MM.1S (cell line): ENCODE measurements at regions not wholly inside any gene's neighbourhood (a gene's known extent, or its start where the extent isn't known, plus 50 kb on each side); places are given as distances from the start of the nearest gene placed in this dataset.

ENCODE experiments used
- DNase-seq: peaks from one replicate; pipeline ENCODE4 v3.0.0-alpha.2; 2015
- H2AFZ ChIP-seq: fragments of 300-600 bp; sonication (generic); 2 replicates; pipeline ENCODE4 v1.6.0; 2016; ENCODE audit warnings: antibody characterized with exemption, low read length
- H3F3A ChIP-seq: fragments of 300-600 bp; sonication (generic); 2 replicates; pipeline ENCODE4 v1.6.1; 2016; ENCODE audit warnings: mild to moderate bottlenecking, antibody characterized with exemption, low read length, moderate library complexity, mixed read lengths; ENCODE audit not compliant: insufficient read depth
- H3K27ac ChIP-seq: fragments of 300-600 bp; sonication (generic); 2 replicates; pipeline ENCODE4 v1.5.1; 2016; ENCODE audit warnings: mild to moderate bottlenecking, low read length
- H3K27me3 ChIP-seq: fragments of 300-600 bp; sonication (generic); replicated peaks from 2 replicates; pipeline ENCODE4 v1.6.0; 2016; ENCODE audit warnings: low read length; ENCODE audit not compliant: insufficient read depth
- H3K36me3 ChIP-seq: fragments of 300-600 bp; sonication (generic); replicated peaks from 2 replicates; pipeline ENCODE4 v1.6.1; 2016; ENCODE audit warnings: mild to moderate bottlenecking, low read length, mixed read lengths; ENCODE audit not compliant: insufficient read depth
- H3K4me1 ChIP-seq: fragments of 300-600 bp; sonication (generic); 2 replicates; pipeline ENCODE4 v1.6.1; 2016; ENCODE audit warnings: low read length, mixed read lengths
- H3K4me2 ChIP-seq: fragments of 300-600 bp; sonication (generic); 2 replicates; pipeline ENCODE4 v1.6.0; 2016; ENCODE audit warnings: low read depth, low read length
- H3K4me3 ChIP-seq: fragments of 300-600 bp; sonication (generic); 2 replicates; pipeline ENCODE4 v1.5.1; 2016; ENCODE audit warnings: low read length, mixed read lengths
- H3K79me2 ChIP-seq: fragments of 300-600 bp; sonication (generic); 2 replicates; pipeline ENCODE4 v1.6.1; 2016; ENCODE audit warnings: mixed run types, low read length, mixed read lengths
- H3K9ac ChIP-seq: fragments of 300-600 bp; sonication (generic); 2 replicates; pipeline ENCODE4 v1.6.1; 2016; ENCODE audit warnings: low read length, mixed read lengths
- H3K9me2 ChIP-seq: fragments of 300-600 bp; sonication (generic); replicated peaks from 2 replicates; pipeline ENCODE4 v1.6.1; 2016; ENCODE audit warnings: mild to moderate bottlenecking, low read length, mixed read lengths; ENCODE audit not compliant: insufficient read depth
- H3K9me3 ChIP-seq: fragments of 300-600 bp; sonication (generic); replicated peaks from 2 replicates; pipeline ENCODE4 v1.6.1; 2016; ENCODE audit warnings: mild to moderate bottlenecking, low read length, mixed read lengths; ENCODE audit not compliant: insufficient read depth
- H4K20me1 ChIP-seq: fragments of 300-600 bp; sonication (generic); 2 replicates; pipeline ENCODE4 v1.6.1; 2016; ENCODE audit warnings: mild to moderate bottlenecking, low read length, moderate library complexity, mixed read lengths; ENCODE audit not compliant: insufficient read depth
- EZH2 ChIP-seq: fragments of 300-600 bp; sonication (generic); optimal IDR thresholded peaks from 2 replicates; pipeline ENCODE3; 2017; ENCODE audit warnings: low read depth, mild to moderate bottlenecking, antibody characterized with exemption, low read length, mixed read lengths
- EZH2phosphoT487 ChIP-seq: fragments of 300-600 bp; sonication (generic); IDR thresholded peaks from 2 replicates; pipeline ENCODE4 v1.6.1; 2018; ENCODE audit warnings: antibody characterized with exemption, low read length
- TF ChIP-seq, protein P1 (sequence below): fragments of 300-600 bp; sonication (generic); IDR thresholded peaks from 2 replicates; pipeline ENCODE4 v1.5.1; 2016; ENCODE audit warnings: antibody characterized with exemption, low read length, mixed read lengths

DNA sequence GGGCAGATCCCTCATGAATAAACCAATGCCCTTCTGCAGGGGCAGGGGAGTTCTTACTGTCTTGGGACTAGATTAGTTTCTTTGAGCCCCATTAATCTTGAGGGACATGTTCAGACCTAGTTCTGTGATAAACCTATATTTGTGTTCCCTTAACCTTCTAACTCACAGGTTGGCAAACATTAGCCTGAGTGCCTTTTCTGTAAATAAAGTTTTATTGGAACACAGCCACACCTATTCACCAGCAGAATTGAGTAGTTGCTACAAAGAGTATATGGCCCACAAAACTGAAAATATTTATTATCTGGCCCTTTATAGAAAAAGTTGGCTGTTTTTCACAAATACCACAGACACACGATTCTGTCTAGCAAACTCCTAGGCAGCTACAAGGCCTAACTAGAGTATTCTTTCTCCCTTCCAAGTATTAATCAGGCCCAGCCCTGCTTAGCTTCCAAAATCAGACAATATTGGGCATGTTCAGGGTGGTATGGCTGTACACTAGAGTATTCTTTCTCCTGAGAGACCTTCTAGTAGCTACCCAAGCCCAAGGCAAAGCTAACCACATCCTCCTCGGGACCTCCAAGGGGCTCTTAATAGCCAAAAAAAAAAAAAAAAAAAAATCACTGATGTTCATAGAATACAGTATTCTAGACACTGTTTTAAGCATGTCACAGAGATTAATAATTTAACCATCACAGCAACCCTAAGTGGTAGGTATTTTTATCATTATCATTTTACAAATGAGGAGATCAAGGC lies 199.3 kb upstream of the PWP1 start:
- Histone ChIP-seq H2AFZ (no peak overlapping the region), H3K36me3 (no peaks in the 10 kb centered on the region), H3K9me3 (no peaks in the 10 kb centered on the region), H3K27me3 (no peaks in the 10 kb centered on the region), H3K79me2 (no peaks in the 10 kb centered on the region), H4K20me1 (no peaks in the 10 kb centered on the region), H3K4me1 (no peaks in the 10 kb centered on the region), H3F3A (no peaks in the 10 kb centered on the region), H3K4me2 (no peak overlapping the region), H3K9ac (no peak overlapping the region), H3K4me3 (no peak overlapping the region), H3K27ac (no peak overlapping the region), H3K9me2 (no peaks in the 10 kb centered on the region)
- TF ChIP-seq EZH2 (no peak), EZH2phosphoT487 (no peak)
- TF ChIP-seq, protein P1, sequence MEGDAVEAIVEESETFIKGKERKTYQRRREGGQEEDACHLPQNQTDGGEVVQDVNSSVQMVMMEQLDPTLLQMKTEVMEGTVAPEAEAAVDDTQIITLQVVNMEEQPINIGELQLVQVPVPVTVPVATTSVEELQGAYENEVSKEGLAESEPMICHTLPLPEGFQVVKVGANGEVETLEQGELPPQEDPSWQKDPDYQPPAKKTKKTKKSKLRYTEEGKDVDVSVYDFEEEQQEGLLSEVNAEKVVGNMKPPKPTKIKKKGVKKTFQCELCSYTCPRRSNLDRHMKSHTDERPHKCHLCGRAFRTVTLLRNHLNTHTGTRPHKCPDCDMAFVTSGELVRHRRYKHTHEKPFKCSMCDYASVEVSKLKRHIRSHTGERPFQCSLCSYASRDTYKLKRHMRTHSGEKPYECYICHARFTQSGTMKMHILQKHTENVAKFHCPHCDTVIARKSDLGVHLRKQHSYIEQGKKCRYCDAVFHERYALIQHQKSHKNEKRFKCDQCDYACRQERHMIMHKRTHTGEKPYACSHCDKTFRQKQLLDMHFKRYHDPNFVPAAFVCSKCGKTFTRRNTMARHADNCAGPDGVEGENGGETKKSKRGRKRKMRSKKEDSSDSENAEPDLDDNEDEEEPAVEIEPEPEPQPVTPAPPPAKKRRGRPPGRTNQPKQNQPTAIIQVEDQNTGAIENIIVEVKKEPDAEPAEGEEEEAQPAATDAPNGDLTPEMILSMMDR = no peak
- no peak for DNase-seq

DNA sequence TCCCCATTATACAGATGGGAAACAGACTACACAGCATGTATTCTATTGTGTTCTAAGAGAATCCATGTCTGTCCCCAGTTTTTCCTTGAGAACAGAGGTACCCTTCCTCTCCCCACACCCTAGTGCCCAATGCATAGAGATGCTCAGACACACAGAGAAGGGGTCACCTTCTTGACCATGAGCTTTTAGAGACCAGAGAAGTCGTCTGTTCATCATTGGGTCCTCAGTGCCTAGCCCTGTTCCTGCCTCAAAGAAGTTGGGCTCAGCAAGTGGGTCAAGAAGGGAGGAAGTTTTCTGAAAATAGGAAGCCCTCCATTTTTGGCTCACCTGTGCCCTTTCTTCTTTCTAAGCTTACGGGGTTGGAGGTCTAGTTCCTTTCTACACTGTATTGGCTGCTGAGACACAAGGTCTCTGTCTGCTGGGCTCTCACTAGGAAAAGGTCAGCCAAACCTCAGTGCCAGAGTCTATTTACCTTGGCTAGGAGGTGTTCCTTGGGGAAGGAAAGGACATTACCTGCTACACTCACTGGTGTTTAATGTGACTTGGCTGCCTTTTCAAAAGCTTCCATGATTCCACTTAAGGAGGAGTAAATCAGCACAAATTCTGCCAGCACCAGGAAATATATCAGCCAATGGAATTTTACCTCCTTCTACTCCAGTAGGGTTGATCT lies 198.5 kb upstream of the PWP1 start:
- H3K4me2 ChIP-seq = no peak overlapping the region
- no peak overlapping the region for H3K4me3 ChIP-seq
- no peak for TF ChIP-seq EZH2phosphoT487
- no peaks in the 10 kb centered on the region for H3K36me3 ChIP-seq
- H2AFZ ChIP-seq = no peak overlapping the region
- no peaks in the 10 kb centered on the region for H4K20me1 ChIP-seq
- no peaks in the 10 kb centered on the region for H3F3A ChIP-seq
- no peaks in the 10 kb centered on the region for H3K9me3 ChIP-seq
- no peak overlapping the region for H3K9ac ChIP-seq
- no peak overlapping the region for H3K27ac ChIP-seq
- no peaks in the 10 kb centered on the region for H3K27me3 ChIP-seq
- H3K4me1 ChIP-seq = no peaks in the 10 kb centered on the region
- no peaks in the 10 kb centered on the region for H3K79me2 ChIP-seq
- no peaks in the 10 kb centered on the region for H3K9me2 ChIP-seq
- no peak for DNase-seq

DNA sequence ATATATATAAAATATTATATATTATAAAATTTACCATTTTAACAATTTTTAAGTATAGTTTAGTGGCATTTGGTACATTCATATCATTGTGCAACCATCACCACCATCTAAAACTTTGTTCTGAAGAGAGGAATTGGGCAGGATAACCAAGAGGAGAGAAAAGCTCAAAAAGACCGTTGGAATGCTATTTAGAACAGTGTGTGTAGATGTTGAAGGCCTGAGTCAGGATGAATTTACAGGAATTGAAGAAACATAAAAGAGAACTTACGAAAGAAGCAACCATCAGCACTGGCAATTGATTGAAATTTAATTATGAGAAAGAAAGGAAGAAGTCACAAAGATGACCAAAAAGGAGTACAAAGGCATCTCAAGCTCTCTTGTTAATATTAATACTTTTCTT lies 196.9 kb upstream of the PWP1 start:
- Histone ChIP-seq H3K4me2 (no peak overlapping the region), H3K27me3 (no peaks in the 10 kb centered on the region), H3K79me2 (no peaks in the 10 kb centered on the region), H3K36me3 (no peaks in the 10 kb centered on the region), H4K20me1 (no peaks in the 10 kb centered on the region), H3K9me3 (no peaks in the 10 kb centered on the region), H3K4me1 (no peaks in the 10 kb centered on the region), H3K9me2 (no peaks in the 10 kb centered on the region), H3F3A (no peaks in the 10 kb centered on the region), H3K4me3 (no peak overlapping the region), H2AFZ (no peak overlapping the region), H3K27ac (no peak overlapping the region), H3K9ac (no peak overlapping the region)
- no peak for DNase-seq
- TF ChIP-seq EZH2phosphoT487 (no peak), EZH2 (no peak)
- TF ChIP-seq, protein P1 = no peak

DNA sequence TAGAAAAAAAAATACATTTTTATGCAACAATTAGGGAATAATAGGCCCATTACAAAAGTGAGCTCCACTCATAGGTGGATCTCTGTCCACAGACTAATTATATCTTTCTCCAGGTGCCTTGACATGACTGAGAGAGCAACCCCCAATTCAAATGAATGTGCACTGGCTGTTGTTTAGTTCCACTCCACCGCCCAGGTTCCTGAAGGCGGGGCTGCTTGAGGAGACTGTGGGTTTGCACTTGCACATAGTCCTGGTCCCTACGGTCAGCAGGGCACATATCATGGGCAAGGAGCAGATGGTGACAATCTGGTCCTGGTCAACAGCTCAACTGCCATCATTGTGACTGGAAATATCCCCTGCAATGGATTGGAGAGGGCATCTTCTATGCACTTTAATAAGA lies 195.6 kb upstream of the PWP1 start:
- DNase-seq = no peak
- TF ChIP-seq, protein P1 = no peak
- TF ChIP-seq EZH2phosphoT487 = no peak
- no peak for TF ChIP-seq EZH2

More for the DNA sequence above, 195.6 kb upstream of the PWP1 start:
- H3K27ac ChIP-seq = no peak overlapping the region
- H4K20me1 ChIP-seq = no peaks in the 10 kb centered on the region
- no peaks in the 10 kb centered on the region for H3K79me2 ChIP-seq
- H3K4me3 ChIP-seq = no peak overlapping the region
- H3F3A ChIP-seq = no peaks in the 10 kb centered on the region
- no peak overlapping the region for H3K9ac ChIP-seq
- no peak overlapping the region for H2AFZ ChIP-seq
- no peaks in the 10 kb centered on the region for H3K27me3 ChIP-seq
- H3K9me3 ChIP-seq = no peaks in the 10 kb centered on the region
- H3K4me2 ChIP-seq = no peak overlapping the region
- H3K4me1 ChIP-seq = no peaks in the 10 kb centered on the region
- no peaks in the 10 kb centered on the region for H3K9me2 ChIP-seq
- no peaks in the 10 kb centered on the region for H3K36me3 ChIP-seq
